ENCODE measurements at regions not wholly inside any gene's neighbourhood (a gene's known extent, or its start where the extent isn't known, plus 50 kb on each side); places are given as distances from the start of the nearest gene placed in this dataset.
"Not testable (repeated sequence)": the region's sequence is repeated elsewhere in the genome, so short reads cannot be mapped to it uniquely, and the experiment has no call there.

GRCh38 chr1:68758666-68759209 lies 261.9 kb upstream of the DEPDC1 start:
- DNase-seq, result no peak
- intact Hi-C loops (cut with DNase I), result no loop called here

GRCh38 chr1:68767941-68768340 lies 271.1 kb upstream of the DEPDC1 start:
- intact Hi-C loops (cut with DNase I), result no loop called here
- DNase-seq, result no peak

- intact Hi-C loops (cut with DNase I), result no loop called here
- no peak for DNase-seq
Measured at GRCh38 chr1:68770817-68771216, 273.9 kb upstream of the DEPDC1 start.

GRCh38 chr1:68777851-68778250 lies 281.0 kb upstream of the DEPDC1 start:
- DNase-seq, result no peak
- intact Hi-C loops (cut with DNase I), result no loop called here

GRCh38 chr1:68779841-68780240 lies 283.0 kb upstream of the DEPDC1 start:
- DNase-seq; intact Hi-C loops (cut with DNase I): not testable (repeated sequence)

- intact Hi-C loops (cut with DNase I), result no loop called here
- DNase-seq, result no peak
Measured at GRCh38 chr1:68780919-68781318, 284.0 kb upstream of the DEPDC1 start.

- intact Hi-C loops (cut with DNase I), result no loop called here
- no peak for DNase-seq
Measured at GRCh38 chr1:68782890-68783289, 286.0 kb upstream of the DEPDC1 start.

- intact Hi-C loops (cut with DNase I), result no loop called here
- no peak for DNase-seq
Measured at GRCh38 chr1:68785328-68785727, 288.4 kb upstream of the DEPDC1 start.

- DNase-seq, result no peak
Measured at GRCh38 chr1:68788762-68789161, 291.9 kb upstream of the DEPDC1 start.

GRCh38 chr1:68791800-68792199 lies 294.9 kb upstream of the DEPDC1 start:
- DNase-seq, result no peak
- intact Hi-C loops (cut with DNase I), result no loop called here

More at GRCh38 chr1:68788762-68789161, 291.9 kb upstream of the DEPDC1 start:
- intact Hi-C loops (cut with DNase I), result no loop called here

- DNase-seq, result no peak
- intact Hi-C loops (cut with DNase I), result no loop called here
Measured at GRCh38 chr1:68795956-68796355, 299.1 kb upstream of the DEPDC1 start.

- intact Hi-C loops (cut with DNase I), result no loop called here
- DNase-seq, result no peak
Measured at GRCh38 chr1:68796888-68797287, 300.0 kb upstream of the DEPDC1 start.

GRCh38 chr1:68798071-68798470 lies 301.2 kb upstream of the DEPDC1 start:
- intact Hi-C loops (cut with DNase I), result no loop called here
- DNase-seq, result no peak

- intact Hi-C loops (cut with DNase I), result no loop called here
- no peak for DNase-seq
Measured at GRCh38 chr1:68799096-68799495, 302.2 kb upstream of the DEPDC1 start.

- intact Hi-C loops (cut with DNase I), result no loop called here
- DNase-seq, result no peak
Measured at GRCh38 chr1:68800182-68800581, 303.3 kb upstream of the DEPDC1 start.

- intact Hi-C loops (cut with DNase I), result no loop called here
Measured at GRCh38 chr1:68801440-68801839, 304.6 kb upstream of the DEPDC1 start.

GRCh38 chr1:68805097-68805641 lies 308.3 kb upstream of the DEPDC1 start:
- DNase-seq, result no peak
- intact Hi-C loops (cut with DNase I), result no loop called here

More at GRCh38 chr1:68801440-68801839, 304.6 kb upstream of the DEPDC1 start:
- DNase-seq, result no peak

- DNase-seq, result peak in 1 of 42 donors; percentile 1
Measured at GRCh38 chr1:68808351-68808750, 311.5 kb upstream of the DEPDC1 start.

GRCh38 chr1:68811806-68812205 lies 314.9 kb upstream of the DEPDC1 start:
- intact Hi-C loops (cut with DNase I), result no loop called here
- DNase-seq, result peak in 31 of 42 donors; percentile 4 to 66 (median 32)

More at GRCh38 chr1:68808351-68808750, 311.5 kb upstream of the DEPDC1 start:
- intact Hi-C loops (cut with DNase I), result no loop called here

- intact Hi-C loops (cut with DNase I), result no loop called here
- peak in 1 of 42 donors; percentile 2 for DNase-seq
Measured at GRCh38 chr1:68812333-68812732, 315.5 kb upstream of the DEPDC1 start.

GRCh38 chr1:68814067-68814466 lies 317.2 kb upstream of the DEPDC1 start:
- intact Hi-C loops (cut with DNase I), result no loop called here
- DNase-seq, result peak in 23 of 42 donors; percentile 2 to 70 (median 39)
